ENCODE measurements at regions not wholly inside any gene's neighbourhood (a gene's known extent, or its start where the extent isn't known, plus 50 kb on each side); places are given as distances from the start of the nearest gene placed in this dataset.
A peak's percentile ranks its signal among the peaks of the same experiment; 100 is the strongest.

DNA sequence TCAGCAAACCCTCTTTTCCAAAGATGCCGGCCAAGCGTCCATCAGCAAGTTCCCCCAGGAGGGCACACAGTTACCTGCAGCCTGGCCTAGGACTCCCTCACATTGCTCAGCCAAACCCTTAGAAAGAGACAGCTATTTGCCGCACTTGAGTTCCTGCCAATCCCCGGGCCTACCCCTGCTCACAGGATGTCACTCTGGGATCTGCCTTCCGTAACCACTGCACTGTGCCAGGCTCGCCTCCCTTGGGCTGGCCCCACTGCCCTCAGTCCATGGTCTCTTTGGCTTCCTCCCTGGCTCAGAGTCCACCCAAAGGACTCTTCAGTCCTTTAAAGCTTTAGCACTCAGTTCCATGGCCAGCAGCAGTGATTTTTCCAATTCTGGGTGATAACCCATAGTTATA, 128.3 kb downstream of the NSG2 start:
- H3K4me3 ChIP-seq (ENCODE audit: low read depth, low read length), result no peak overlapping the region
- no peak for DNase-seq (ENCODE audit: low read depth)
- TF ChIP-seq, protein P1, sequence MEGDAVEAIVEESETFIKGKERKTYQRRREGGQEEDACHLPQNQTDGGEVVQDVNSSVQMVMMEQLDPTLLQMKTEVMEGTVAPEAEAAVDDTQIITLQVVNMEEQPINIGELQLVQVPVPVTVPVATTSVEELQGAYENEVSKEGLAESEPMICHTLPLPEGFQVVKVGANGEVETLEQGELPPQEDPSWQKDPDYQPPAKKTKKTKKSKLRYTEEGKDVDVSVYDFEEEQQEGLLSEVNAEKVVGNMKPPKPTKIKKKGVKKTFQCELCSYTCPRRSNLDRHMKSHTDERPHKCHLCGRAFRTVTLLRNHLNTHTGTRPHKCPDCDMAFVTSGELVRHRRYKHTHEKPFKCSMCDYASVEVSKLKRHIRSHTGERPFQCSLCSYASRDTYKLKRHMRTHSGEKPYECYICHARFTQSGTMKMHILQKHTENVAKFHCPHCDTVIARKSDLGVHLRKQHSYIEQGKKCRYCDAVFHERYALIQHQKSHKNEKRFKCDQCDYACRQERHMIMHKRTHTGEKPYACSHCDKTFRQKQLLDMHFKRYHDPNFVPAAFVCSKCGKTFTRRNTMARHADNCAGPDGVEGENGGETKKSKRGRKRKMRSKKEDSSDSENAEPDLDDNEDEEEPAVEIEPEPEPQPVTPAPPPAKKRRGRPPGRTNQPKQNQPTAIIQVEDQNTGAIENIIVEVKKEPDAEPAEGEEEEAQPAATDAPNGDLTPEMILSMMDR (IDR thresholded peaks at IDR 0.05; ENCODE audit: insufficient read depth, low read depth, low read length), result no peak

DNA sequence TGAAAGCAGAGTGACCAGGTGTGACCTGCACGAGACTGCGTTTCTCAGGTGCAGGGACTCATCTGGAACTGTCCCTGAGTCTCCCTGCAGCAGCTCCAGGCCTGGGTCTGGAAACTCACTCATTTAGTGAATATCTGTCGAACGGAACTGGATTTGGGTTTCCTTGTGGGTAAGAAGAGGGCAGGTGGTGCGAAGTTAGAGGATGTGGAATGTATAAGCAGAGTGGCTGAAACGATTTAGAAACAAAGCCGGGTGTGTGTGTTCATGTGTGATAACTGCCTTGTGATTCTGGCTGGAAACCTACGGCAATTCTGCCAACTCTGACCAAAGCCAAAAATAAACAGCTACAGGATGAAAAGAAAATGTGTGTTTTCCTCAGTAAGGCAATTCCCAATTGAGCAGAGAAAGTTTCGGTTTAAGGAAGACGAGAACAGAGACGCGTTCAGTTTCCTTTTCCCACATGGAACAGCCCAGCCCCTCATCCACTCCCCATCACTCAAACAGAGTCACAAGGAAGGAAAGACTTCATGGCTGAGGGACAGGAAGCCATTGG, 130.3 kb downstream of the NSG2 start:
- TF ChIP-seq, protein P1 (IDR thresholded peaks at IDR 0.05; ENCODE audit: insufficient read depth, low read depth, low read length), result no peak
- no peak for DNase-seq (ENCODE audit: low read depth)
- H3K4me3 ChIP-seq (ENCODE audit: low read depth, low read length), result no peak overlapping the region

DNA sequence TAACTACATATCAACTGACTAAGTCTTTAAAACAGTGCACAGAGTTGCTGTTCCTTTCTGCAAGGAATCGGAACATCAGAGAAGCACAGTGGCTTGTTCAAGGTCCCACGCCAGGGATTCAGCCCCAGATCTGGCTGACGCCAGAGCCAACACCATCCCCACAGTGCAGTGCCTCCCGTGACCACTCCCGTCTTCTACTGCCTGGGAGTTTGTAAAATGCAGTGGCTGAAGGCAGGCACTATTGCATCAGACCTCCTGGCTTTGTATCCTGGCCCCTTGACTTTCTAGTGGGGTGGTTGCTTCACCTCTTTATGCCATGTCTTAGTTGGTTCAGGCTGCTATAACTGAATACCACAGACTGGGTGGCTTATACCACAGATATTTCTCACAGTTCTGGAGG, 131.0 kb downstream of the NSG2 start:
- TF ChIP-seq, protein P1 (IDR thresholded peaks at IDR 0.05; ENCODE audit: insufficient read depth, low read depth, low read length), result no peak
- DNase-seq (ENCODE audit: low read depth), result peak; percentile 3
- H3K4me3 ChIP-seq (ENCODE audit: low read depth, low read length), result no peak overlapping the region

DNA sequence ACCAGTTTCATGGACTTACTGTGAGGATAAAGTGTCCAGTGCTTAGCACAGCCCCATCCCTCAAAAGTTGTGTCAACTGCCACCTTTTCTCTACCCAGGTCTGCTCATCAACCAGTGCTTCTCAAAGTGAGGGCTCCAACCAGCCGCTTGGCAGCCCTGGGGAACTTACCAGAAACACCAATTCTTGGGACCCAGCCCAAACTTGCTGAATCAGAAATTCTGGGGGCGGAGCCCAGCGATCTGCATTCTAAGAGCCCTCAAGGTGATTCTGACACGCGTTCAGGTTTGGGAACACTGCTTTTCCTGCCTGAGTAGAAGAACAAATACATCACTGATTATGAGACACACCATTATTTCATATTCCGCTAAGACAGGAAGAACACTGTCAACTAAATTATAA, 132.0 kb downstream of the NSG2 start:
- TF ChIP-seq, protein P1 (IDR thresholded peaks at IDR 0.05; ENCODE audit: insufficient read depth, low read depth, low read length), result no peak
- H3K4me3 ChIP-seq (ENCODE audit: low read depth, low read length), result no peak overlapping the region
- DNase-seq (ENCODE audit: low read depth), result no peak

DNA sequence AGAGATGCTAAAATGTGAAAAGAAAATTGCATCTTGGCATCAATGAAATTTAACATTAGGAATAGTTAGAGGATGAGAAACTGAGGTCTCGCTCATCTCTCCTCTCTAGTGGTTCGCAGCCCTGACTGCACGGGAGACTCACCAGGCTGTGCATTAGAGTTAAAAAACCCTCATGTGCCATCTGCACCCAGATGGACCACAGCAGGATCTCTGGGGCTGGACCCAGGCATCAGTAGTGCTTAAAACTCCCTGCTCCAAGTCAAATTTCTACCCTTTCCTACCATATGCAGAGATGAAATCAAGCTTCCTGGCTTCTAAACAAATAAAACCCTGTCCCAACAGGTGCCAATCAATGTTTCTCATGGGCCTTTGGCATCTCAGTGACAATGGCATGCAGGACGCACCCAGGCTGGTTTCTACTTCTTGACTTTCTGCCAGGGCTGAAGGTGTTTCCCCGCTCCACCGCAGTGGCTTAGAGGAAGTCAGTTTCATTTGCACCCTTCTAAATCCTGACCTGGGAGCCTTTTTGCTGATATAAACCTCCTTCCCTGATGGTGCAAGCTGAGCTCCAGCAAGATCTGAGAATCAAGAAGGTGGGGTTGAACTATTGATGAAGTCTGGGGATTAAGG, 132.6 kb downstream of the NSG2 start:
- no peak overlapping the region for H3K4me3 ChIP-seq (ENCODE audit: low read depth, low read length)
- TF ChIP-seq, protein P1 (IDR thresholded peaks at IDR 0.05; ENCODE audit: insufficient read depth, low read depth, low read length), result no peak
- no peak for DNase-seq (ENCODE audit: low read depth)

DNA sequence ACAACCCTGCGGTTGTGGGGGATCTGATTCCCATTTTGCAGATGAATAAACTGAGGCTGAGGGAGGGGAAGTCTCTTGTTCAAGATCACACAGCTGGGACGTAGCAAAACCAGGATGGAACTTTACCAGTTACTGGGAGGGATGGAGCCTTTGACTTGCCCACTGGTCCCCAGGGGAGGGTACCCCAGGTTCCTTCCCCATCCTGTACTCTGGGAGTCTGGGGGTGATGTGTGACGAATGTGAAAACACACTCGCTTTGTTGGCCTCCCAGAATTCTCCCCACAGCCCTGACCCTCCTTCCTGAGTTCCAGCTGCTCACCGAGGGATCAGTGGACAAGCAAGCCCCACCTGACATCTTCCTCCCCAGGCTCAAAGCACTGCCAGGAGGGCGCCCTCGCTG, 135.1 kb downstream of the NSG2 start:
- no peak overlapping the region for H3K4me3 ChIP-seq (ENCODE audit: low read depth, low read length)
- TF ChIP-seq, protein P1 (IDR thresholded peaks at IDR 0.05; ENCODE audit: insufficient read depth, low read depth, low read length), result no peak
- DNase-seq (ENCODE audit: low read depth), result no peak

DNA sequence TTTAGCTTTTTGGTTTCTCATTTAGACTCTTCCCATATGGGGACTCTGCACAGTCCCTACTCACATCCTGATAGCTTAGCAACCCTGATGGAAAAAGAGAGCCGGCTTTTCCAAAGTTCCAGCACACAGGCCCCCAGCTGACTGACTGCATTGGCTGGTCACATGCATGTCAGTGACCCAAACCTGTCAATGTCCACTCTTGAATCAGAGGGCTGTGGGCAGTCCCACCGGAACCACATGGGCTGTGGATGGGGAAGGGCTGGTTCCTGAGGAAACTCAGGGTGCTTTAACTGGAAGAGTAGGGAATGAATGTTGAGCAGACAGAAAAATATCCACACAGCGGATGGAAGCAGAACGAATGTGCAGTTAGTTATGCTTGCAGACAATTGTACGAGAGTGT, 136.6 kb downstream of the NSG2 start:
- H3K4me3 ChIP-seq (ENCODE audit: low read depth, low read length), result no peak overlapping the region
- TF ChIP-seq, protein P1 (IDR thresholded peaks at IDR 0.05; ENCODE audit: insufficient read depth, low read depth, low read length), result no peak
- DNase-seq (ENCODE audit: low read depth), result no peak
